Cardiac muscle cell (in vitro differentiated cells and primary cell): ENCODE measurements at regions not wholly inside any gene's neighbourhood (a gene's known extent, or its start where the extent isn't known, plus 50 kb on each side); places are given as distances from the start of the nearest gene placed in this dataset.

Source experiments
- DNase-seq, 2 donors: peaks; one replicate each; pipeline versions ENCODE4 v3.0.0 to v3.0.0-alpha.2; 2010 to 2017; ENCODE audit warnings: low read depth in 1 of 2, low spot score in 1 of 2
- H3K27ac ChIP-seq: fragments of 200-600 bp; sonication (generic); 2 replicates; pipeline ENCODE4 v1.5.1; 2016
- H3K27me3 ChIP-seq: fragments of 200-600 bp; sonication (generic); 2 replicates; pipeline ENCODE4 v1.6.0; 2016; ENCODE audit warnings: control low read depth
- H3K36me3 ChIP-seq: fragments of 200-600 bp; sonication (generic); 2 replicates; pipeline ENCODE4 v1.5.1; 2016; ENCODE audit warnings: control low read depth
- H3K4me1 ChIP-seq: fragments of 200-600 bp; sonication (generic); 2 replicates; pipeline ENCODE4 v1.8.1; 2017; ENCODE audit warnings: low read depth, mild to moderate bottlenecking, mixed run types
- H3K4me3 ChIP-seq: fragments of 200-600 bp; sonication (generic); 2 replicates; pipeline ENCODE4 v1.5.1; 2016; ENCODE audit warnings: mild to moderate bottlenecking
- H3K9me3 ChIP-seq: fragments of 200-600 bp; sonication (generic); 2 replicates; pipeline ENCODE4 v1.5.1; 2017; ENCODE audit warnings: low read depth, mild to moderate bottlenecking, control low read depth
- TF ChIP-seq, protein P1 (sequence below): IDR thresholded peaks from 2 replicates; pipeline ENCODE4 v1.5.1; 2012; ENCODE audit warnings: low read depth, mild to moderate bottlenecking, low read length

DNA sequence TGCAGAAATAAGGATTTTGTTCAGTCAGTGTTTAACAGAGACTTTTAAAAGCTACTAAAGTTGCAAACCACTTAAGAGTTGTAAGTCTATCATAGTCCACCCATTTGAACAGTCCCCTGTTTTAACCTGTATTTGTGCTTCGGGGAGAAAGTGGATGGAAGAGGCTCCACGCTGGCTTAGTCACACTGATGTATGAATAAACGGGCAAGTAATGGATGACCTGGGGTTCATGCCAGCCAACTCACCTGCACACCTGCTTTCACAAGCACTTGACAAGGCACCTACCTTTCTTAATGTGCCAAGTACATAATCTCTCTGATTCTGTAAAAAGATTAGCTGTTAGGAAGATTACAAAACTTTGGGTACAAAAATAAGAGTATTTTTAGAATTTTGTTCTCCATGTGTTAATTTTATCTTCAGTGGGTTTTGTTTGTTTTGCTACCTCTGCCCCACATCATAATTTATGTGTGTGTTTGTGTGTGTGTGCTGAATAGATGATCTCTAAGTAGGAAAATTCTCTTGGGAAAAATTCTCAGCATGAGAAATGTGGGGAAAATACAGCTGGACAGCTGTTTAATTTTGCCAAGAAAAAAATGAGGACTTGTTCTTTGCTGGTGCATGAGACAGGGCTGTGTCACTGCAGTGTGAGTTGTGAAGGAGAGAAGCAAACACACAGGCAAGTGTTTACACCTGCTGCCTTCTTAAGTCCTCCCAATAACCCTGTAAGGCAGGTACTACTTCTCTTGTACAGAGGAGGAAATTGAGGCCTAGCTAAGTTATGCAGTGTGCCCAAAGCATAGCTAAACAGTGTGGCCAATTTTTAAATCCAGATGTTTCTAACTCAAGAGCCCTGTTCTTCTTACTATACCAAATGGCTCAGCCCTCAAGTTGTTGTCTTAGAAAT, 181.2 kb upstream of the IL12A start:
- Histone ChIP-seq H3K27me3 (no peaks in the 10 kb centered on the region), H3K4me3 (no peak overlapping the region), H3K4me1 (no peaks in the 10 kb centered on the region), H3K36me3 (no peaks in the 10 kb centered on the region), H3K27ac (no peak overlapping the region), H3K9me3 (no peaks in the 10 kb centered on the region)
- TF ChIP-seq, protein P1, sequence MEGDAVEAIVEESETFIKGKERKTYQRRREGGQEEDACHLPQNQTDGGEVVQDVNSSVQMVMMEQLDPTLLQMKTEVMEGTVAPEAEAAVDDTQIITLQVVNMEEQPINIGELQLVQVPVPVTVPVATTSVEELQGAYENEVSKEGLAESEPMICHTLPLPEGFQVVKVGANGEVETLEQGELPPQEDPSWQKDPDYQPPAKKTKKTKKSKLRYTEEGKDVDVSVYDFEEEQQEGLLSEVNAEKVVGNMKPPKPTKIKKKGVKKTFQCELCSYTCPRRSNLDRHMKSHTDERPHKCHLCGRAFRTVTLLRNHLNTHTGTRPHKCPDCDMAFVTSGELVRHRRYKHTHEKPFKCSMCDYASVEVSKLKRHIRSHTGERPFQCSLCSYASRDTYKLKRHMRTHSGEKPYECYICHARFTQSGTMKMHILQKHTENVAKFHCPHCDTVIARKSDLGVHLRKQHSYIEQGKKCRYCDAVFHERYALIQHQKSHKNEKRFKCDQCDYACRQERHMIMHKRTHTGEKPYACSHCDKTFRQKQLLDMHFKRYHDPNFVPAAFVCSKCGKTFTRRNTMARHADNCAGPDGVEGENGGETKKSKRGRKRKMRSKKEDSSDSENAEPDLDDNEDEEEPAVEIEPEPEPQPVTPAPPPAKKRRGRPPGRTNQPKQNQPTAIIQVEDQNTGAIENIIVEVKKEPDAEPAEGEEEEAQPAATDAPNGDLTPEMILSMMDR: no peak
- DNase-seq: no peak

DNA sequence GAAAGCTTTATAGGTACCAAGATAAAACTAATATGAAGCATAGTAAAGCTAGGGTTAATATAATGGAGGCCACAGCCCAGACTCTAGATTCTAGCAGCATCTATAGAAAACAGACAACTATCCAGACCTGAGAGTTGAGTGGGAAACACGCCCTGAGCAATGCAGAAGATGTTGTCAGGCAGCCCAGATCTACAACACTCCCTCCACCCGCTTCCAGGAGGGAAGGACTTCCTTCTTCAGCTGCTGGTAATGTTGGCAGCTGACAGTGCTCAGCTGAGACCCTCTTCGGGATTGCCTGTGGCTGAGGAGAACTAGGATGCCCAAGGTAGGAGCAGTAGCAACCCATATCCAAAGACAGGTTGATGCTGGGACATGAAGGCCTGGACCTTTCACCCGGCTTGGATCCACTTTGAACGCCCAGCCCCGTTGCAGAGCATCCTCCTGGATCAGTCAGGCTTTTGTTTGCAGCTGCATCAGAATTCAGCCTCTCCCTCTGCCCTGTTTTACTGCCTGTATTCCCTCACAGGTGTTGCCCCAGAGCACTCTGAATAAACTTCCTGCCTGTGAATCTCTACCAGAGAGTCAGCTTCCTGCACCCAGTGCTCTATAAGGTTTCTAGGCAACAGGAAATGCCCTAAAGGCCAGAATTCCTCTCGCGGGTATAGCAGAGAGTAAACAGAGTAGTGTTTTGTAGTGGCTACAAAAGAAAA, 174.7 kb upstream of the IL12A start:
- TF ChIP-seq, protein P1: no peak
- no peak overlapping the region for H3K27ac ChIP-seq
- H3K4me1 ChIP-seq: peaks cover 8% of the 10 kb centered on the region
- no peaks in the 10 kb centered on the region for H3K27me3 ChIP-seq
- no peak for DNase-seq
- H3K9me3 ChIP-seq: no peaks in the 10 kb centered on the region
- H3K4me3 ChIP-seq: no peak overlapping the region
- no peaks in the 10 kb centered on the region for H3K36me3 ChIP-seq

DNA sequence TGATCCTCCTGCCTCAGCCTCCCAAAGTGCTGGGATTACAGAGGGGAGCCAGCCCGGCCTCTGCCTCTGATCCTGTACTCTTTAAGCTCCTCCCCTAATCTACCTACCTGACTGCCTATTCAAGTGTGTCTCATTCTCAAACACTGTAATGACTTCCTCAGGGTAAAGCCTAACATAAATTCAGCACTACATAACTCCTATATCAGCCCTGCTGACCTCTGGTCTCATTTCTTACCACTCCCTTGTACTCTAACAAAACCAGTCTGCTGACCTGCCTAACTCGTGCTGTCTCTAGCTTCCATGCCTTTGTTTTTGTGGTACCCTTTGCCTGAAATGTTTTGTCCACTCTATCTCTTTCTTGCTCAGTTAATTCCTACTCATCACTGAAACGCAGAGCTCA, 172.1 kb upstream of the IL12A start:
- no peaks in the 10 kb centered on the region for H3K9me3 ChIP-seq
- H3K4me1 ChIP-seq: peaks cover 8% of the 10 kb centered on the region
- H3K4me3 ChIP-seq: no peak overlapping the region
- H3K36me3 ChIP-seq: no peaks in the 10 kb centered on the region
- TF ChIP-seq, protein P1: no peak
- no peak overlapping the region for H3K27ac ChIP-seq
- H3K27me3 ChIP-seq: no peaks in the 10 kb centered on the region
- no peak for DNase-seq

DNA sequence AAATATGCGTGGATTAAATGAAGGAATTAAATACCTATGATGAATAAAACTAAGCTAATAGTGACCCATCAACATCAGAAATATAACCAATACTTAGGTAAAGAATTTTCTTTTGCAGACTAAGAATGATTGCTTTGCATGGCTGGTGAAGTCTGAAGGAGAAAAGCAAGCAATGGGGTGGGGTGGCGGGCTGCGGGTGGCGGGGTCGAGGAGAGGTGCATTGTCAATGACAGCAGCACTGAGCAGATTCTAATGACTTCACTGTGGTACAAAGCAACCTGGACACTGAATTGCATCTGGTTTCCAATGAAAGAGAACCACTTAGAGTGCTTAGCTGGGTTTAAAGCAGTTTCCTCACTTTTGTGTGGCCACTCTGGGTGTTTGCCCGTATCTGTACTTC, 171.5 kb upstream of the IL12A start:
- TF ChIP-seq, protein P1: no peak
- H3K9me3 ChIP-seq: no peaks in the 10 kb centered on the region

DNA sequence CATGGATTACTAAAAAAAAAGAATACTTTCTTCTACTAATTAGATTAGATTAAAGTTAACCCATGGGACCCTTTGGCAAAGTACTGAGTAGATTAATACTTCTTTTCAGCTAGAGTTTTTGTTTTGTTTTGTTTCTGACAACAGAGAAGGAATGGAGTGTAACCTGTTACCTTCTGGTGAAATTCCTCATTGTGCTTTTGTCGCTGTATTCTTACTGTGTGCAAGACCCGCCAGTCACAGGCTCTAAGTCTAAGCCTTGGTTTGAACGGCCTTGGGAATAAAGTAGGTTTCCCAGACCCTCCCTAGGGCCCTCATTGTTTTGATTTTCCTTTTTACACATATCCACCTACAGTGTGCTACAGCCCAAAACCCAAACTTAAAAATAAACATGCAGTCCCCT, 171.1 kb upstream of the IL12A start:
- Histone ChIP-seq H3K4me3 (no peak overlapping the region), H3K9me3 (no peaks in the 10 kb centered on the region), H3K27me3 (no peaks in the 10 kb centered on the region), H3K36me3 (no peaks in the 10 kb centered on the region), H3K4me1 (peaks cover 8% of the 10 kb centered on the region), H3K27ac (no peak overlapping the region)
- no peak for DNase-seq
- TF ChIP-seq, protein P1: no peak

More for the DNA sequence above, 171.5 kb upstream of the IL12A start:
- Histone ChIP-seq H3K36me3 (no peaks in the 10 kb centered on the region), H3K27ac (no peak overlapping the region), H3K4me3 (no peak overlapping the region), H3K4me1 (peaks cover 8% of the 10 kb centered on the region), H3K27me3 (no peaks in the 10 kb centered on the region)
- no peak for DNase-seq
